ENCODE measurements at regions not wholly inside any gene's neighbourhood (a gene's known extent, or its start where the extent isn't known, plus 50 kb on each side); places are given as distances from the start of the nearest gene placed in this dataset.
"Not testable (repeated sequence)": the region's sequence is repeated elsewhere in the genome, so short reads cannot be mapped to it uniquely, and the experiment has no call there.

DNA sequence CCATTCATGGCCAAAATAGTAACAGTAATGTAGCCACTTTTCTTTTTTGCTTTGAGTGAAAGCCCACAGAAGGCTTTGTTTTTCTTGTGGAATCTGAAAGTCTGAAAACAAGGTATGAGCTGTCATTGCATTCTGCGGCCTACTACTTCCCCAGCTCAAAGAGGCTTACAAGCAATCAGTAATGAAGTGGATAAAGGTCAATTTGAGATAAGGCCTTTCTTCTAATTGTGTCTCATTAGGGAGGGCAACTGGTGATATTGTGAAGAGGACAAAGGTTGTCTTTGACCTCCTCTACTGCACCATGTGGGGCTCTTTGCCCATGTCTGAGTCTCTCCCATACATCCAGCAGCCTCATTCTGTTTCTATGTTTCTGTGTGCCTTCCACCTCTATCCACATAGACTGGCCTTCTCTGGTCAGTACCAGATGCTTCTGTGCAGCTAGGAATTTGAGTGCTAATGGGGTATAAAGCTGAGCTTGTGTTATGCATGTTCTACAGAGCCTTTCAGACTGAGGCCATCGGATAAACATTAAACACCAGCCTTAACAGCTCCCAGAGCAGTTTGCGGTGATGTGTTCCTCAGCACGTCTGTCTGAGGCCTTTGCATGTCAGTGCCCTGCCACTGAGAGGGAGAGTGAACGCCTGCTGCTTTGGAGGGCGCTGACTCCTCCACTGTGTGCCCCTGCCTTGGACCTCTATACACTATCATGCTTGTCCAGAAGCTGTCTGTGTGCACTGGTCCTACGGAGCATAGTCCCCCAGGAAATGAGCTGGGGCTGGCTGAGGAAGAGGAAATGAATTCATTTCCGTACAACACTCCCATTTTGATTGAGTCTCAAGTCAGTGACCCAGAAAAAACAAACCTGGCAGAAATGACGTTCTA lies 80.2 kb downstream of the SH2D1A start:
- DNase-seq (ENCODE audit: low read depth in 2 of 3, low spot score in 2 of 3), result no peak

- DNase-seq (ENCODE audit: low read depth in 2 of 3, low spot score in 2 of 3), result no peak
These were observed 86.8 kb downstream of the SH2D1A start for GRCh38 chrX:124433186-124433585.

GRCh38 chrX:124435616-124436015 lies 89.3 kb downstream of the SH2D1A start:
- no peak for DNase-seq (ENCODE audit: low read depth in 2 of 3, low spot score in 2 of 3)

GRCh38 chrX:124440695-124441094 lies 94.3 kb downstream of the SH2D1A start:
- DNase-seq (ENCODE audit: low read depth in 2 of 3, low spot score in 2 of 3), result no peak

- no peak for DNase-seq (ENCODE audit: low read depth in 2 of 3, low spot score in 2 of 3)
These were observed 95.7 kb downstream of the SH2D1A start for GRCh38 chrX:124441971-124442590.

GRCh38 chrX:124455966-124456365 lies 109.6 kb downstream of the SH2D1A start:
- no peak for DNase-seq (ENCODE audit: low read depth in 2 of 3, low spot score in 2 of 3)

DNA sequence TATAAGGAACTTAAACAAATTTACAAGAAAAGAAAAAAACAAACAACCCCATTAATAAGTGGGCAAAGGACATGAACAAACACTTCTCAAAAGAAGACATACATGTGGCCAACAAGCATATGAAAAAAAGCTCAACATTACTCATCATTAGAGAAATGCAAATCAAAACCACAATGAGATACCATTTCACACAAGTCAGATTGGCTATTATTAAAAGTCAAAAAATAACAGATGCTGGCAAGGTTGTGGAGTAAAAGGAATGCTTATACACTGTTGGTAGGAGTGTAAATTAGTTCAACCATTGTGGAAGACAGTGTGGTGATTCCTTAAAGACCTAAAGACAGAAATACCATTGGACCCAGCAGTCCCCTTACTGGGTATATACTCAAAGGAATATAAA lies 113.5 kb downstream of the SH2D1A start:
- not testable (repeated sequence) for DNase-seq (ENCODE audit: low read depth in 2 of 3, low spot score in 2 of 3)

GRCh38 chrX:124462931-124463330 lies 116.6 kb downstream of the SH2D1A start:
- no peak for DNase-seq (ENCODE audit: low read depth in 2 of 3, low spot score in 2 of 3)

DNA sequence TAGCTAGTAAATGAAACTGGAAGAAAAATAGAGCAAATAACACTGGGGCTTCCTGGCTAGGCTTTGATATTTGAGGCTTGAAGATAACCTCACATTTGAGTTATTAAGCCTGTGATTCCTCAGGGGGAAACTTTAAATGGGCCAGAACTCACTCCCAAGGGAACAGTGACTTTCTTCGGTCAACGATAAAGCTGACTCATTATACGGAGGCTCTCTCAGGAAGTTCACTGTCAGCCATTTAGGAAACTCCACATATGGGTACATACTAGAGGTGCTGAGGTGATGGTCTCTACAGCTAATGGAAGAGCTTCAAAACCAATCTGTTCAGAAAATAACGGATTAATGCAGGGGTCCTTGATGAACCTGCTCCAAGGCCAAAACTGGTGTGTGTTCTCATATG lies 120.8 kb downstream of the SH2D1A start:
- DNase-seq (ENCODE audit: low read depth in 2 of 3, low spot score in 2 of 3), result no peak

GRCh38 chrX:124475358-124475757 lies 129.0 kb downstream of the SH2D1A start:
- no peak for DNase-seq (ENCODE audit: low read depth in 2 of 3, low spot score in 2 of 3)

DNA sequence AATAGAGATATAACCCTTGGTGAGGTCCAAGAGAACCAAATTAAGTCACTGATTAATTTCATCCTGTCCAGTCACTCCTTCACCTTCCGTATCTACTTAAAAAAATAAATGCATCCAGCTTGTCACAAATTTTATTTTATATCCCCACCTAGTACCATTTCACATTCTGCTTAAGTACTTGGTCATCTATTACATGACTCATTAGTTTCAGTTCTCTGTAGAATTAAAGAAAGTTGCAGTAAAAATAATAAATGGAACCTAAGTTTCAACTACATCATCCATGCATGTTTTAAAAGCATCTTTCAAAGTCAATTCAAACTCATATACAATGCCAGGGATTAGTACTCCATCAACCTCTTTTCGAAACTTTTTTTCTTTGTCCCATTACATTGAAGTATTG lies 130.2 kb downstream of the SH2D1A start:
- no peak for DNase-seq (ENCODE audit: low read depth in 2 of 3, low spot score in 2 of 3)

DNA sequence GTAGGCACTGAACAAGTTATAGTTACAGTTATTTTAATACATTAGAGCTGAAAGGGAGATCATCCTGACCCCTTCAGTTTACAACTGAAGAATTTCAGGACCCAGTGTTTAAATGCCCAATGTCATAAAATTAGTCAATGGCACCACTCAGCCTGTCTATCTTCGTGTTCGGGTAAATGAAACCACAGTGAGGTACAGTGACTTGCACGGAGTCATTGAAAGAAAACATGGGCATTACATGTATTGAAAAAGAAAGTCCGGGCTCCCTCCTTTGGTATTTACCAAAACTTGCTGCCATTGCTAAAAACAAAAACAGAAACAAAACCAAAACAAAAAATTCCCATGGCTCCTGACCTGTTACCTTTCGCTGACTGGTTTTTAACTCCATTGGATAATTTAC lies 131.7 kb downstream of the SH2D1A start:
- no peak for DNase-seq (ENCODE audit: low read depth in 2 of 3, low spot score in 2 of 3)

DNA sequence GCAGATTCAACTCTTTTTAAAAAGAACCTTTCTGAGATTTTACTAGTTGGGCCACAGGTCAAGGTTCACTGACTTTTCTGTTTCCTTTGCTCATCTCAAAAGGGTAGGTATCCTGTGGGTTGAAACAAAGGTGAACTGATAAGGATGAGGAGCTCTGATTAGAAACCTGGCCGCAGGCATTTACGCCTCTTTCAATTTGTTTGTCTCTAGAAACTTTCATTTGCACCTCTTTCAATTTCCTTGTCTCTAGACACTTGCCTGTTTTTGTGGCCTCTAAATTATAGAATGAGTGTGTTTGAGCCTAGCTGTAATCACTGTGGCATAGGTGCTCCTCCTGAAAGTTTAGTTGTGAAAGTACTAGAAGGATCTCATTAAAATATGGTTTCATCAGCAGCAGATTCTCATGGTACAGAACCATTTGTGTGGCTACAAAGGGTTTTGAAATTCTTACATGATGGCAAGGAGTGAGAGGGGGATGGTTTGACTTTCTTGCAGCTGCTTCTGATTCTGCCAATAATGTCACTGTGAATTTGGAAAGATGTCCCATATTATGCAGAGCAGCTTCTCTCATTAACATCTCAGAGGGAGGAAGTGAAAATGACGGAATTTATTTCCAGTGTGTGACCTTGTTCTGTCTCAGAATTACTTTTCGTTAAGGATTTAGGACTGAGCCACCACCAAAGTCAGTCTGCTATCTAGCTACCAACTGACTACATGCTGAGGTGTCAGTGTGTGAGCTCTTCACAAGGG lies 142.2 kb downstream of the SH2D1A start:
- no peak for DNase-seq (ENCODE audit: low read depth in 2 of 3, low spot score in 2 of 3)

- no peak for DNase-seq (ENCODE audit: low read depth in 2 of 3, low spot score in 2 of 3)
These were observed 147.6 kb downstream of the SH2D1A start for GRCh38 chrX:124493984-124494383.

GRCh38 chrX:124497386-124497785 lies 151.0 kb downstream of the SH2D1A start:
- no peak for DNase-seq (ENCODE audit: low read depth in 2 of 3, low spot score in 2 of 3)

DNA sequence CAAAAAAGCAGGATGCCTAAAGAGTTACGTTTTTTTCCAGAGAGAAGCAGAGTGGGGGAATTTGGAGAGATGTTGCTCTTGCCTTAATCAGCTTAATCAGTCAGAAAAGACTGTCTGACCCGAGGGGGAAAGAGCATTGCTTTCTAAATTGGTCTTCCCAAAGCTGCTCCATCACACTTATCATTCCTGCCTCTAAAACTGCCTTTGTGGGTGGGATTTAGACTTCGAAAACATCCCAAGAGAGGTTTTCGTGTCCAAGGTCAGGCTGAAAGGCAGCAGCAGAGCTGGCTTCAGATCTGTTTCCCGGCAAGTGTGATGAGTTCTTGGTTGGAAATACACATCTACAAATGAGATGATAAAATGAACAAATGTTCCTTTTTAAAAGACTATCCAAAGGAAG lies 155.2 kb downstream of the SH2D1A start:
- DNase-seq (ENCODE audit: low read depth in 2 of 3, low spot score in 2 of 3), result no peak

- DNase-seq (ENCODE audit: low read depth in 2 of 3, low spot score in 2 of 3), result no peak
These were observed 155.8 kb downstream of the SH2D1A start for GRCh38 chrX:124502166-124502565.

DNA sequence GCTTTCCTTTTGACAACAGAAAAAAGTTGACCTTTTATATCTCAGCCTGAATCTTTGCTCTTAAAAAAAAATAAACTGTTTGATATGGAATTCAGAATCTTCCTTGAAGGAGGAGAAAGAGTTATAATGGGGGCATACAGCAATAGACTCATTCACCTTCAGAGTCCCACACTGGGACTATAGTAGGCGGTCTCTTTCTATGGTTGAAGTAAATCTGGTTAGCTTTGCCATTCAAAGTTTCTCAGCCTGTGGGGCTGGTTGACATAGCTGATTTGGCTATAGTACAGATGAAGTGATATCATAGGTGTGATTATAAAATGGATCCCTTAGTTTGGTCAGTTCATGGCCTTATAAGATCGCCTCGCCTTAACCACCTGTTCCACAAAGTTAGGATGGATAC lies 156.2 kb downstream of the SH2D1A start:
- DNase-seq (ENCODE audit: low read depth in 2 of 3, low spot score in 2 of 3), result no peak

GRCh38 chrX:124504111-124504983 lies 158.0 kb downstream of the SH2D1A start:
- no peak for DNase-seq (ENCODE audit: low read depth in 2 of 3, low spot score in 2 of 3)

DNA sequence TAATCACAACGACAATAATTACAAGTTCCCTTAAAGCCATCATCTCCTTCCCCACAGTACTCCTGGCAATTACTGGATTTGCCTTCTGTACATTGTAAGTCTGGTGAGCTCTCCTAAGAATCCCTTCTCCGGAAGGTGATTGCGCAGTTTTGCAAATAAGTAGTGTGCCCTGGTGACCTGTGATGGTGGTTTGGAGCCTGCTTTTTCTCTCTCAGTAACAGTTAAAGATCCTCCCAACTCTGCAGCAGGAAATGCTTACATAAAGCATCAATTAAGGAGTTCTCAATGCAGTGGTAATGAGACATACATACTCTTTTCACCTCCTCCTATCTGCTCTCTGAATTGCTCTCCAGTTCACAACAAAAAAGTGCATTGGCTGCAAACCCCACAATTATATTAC lies 159.7 kb downstream of the SH2D1A start:
- no peak for DNase-seq (ENCODE audit: low read depth in 2 of 3, low spot score in 2 of 3)

DNA sequence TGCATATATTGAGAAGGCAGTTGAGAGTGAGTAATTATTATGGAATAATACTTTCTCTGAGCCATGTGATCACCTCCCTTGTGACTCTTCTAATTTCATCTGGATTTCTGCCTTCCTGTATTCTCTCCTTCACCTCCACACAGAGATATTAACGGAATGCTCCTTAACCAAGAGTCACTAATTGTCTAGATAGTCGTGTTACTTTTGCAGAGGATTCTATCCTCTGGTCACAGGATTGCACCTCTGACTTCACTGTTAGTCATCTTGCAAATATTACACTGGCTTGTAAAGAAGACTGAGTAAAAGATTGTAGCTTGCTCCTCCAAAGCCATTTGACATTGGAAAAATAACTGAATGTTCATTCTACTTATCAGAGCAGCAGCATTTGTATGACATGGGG lies 160.9 kb downstream of the SH2D1A start:
- DNase-seq (ENCODE audit: low read depth in 2 of 3, low spot score in 2 of 3), result no peak
